Fibroblast of the aortic adventitia (primary cell): ENCODE measurements at regions not wholly inside any gene's neighbourhood (a gene's known extent, or its start where the extent isn't known, plus 50 kb on each side); places are given as distances from the start of the nearest gene placed in this dataset.

Experiments used
- DNase-seq: peaks from one replicate; pipeline ENCODE4 v3.0.0-alpha.2; 2010; ENCODE audit warnings: low read depth
- H3K4me3 ChIP-seq: 2 replicates; pipeline ENCODE4 v1.5.1; 2011; ENCODE audit warnings: low read depth, mild to moderate bottlenecking, control low read depth, low read length, moderate library complexity
- CTCF ChIP-seq: IDR thresholded peaks from 2 replicates; pipeline ENCODE4 v1.5.1; 2011; ENCODE audit warnings: mild to moderate bottlenecking, low read length, control low read depth, inconsistent platforms; ENCODE audit not compliant: insufficient read depth

DNA sequence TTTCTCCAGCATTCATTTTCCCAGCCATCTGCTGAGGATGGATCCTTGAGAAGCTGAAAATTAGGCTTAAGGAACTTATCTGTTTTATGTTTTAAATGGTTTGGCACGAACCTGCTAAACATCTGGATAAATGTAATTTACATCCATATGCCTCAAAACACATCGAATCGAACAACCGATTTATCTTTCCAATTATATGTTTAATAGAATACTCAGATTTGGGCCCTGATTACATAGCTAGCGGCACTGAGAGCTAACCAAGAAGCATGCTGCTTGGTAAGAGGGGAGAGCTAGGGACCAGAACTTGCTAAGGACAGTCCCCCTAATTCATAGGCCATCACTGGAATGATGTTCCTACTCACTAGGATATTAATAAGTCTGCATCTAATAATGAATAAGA is 144.4 kb downstream of the BUB3 start:
- DNase-seq: no peak
- no peak overlapping the region for H3K4me3 ChIP-seq
- TF ChIP-seq CTCF: no peak

DNA sequence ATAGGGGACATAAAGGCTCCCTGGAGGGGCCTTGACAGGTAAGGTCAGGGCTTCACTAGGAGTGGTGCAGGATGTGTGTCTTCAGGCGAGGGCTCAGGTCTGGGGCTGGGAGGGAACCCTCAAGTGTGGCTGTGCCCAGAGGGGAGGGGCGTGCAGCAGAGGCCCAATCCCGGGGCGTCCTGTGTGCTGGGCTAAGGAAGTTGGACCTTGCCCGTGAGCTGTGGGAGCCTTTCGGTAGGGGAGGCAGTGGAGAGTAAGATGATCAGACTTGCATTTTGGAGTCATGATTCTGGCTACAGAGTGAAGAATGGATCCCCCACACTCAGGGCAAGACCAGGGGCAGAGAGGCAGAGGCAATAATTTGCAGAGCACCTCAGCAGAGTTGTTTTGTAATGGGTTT is 145.4 kb downstream of the BUB3 start:
- H3K4me3 ChIP-seq: no peak overlapping the region
- DNase-seq: no peak
- TF ChIP-seq CTCF: no peak

- peak; percentile 23 for TF ChIP-seq CTCF
- no peak overlapping the region for H3K4me3 ChIP-seq
- peak; percentile 76 for DNase-seq
Observed at GRCh38 chr10:123301077-123301857, 147.1 kb downstream of the BUB3 start.

GRCh38 chr10:123303581-123304337 is 149.6 kb downstream of the BUB3 start:
- H3K4me3 ChIP-seq: no peak overlapping the region
- no peak for TF ChIP-seq CTCF
- no peak for DNase-seq

GRCh38 chr10:123305671-123306070 is 151.5 kb downstream of the BUB3 start:
- no peak for TF ChIP-seq CTCF
- no peak for DNase-seq
- H3K4me3 ChIP-seq: no peak overlapping the region

DNA sequence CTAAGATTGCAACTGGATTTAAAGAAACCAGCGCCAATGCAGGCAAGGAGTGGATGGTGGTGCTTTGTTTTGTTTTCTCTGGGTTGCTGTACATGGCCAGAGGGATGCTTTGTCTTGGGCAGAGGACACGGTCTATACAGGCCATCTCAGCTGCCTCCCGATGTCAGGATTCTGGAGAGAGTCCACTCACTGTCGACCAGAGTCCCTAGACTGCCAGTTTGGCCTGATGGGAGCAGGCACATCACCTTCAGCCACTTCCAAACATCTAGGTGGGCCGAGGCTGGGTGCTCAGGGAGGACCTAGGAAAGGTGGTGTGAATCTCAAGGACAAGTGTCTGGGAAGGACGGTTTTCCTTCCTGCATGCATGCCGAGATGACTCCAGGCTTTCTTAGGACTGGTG is 152.1 kb downstream of the BUB3 start:
- TF ChIP-seq CTCF: no peak
- DNase-seq: no peak
- no peak overlapping the region for H3K4me3 ChIP-seq
